Globus pallidus (tissue), 1 donor: ENCODE measurements at regions not wholly inside any gene's neighbourhood (a gene's known extent, or its start where the extent isn't known, plus 50 kb on each side); places are given as distances from the start of the nearest gene placed in this dataset.
"Not testable (repeated sequence)": the region's sequence is repeated elsewhere in the genome, so short reads cannot be mapped to it uniquely, and the experiment has no call there.

Experiments
- DNase-seq: peaks from one replicate; pipeline ENCODE4 v3.0.0-alpha.2; 2015; ENCODE audit warnings: low spot score

DNA sequence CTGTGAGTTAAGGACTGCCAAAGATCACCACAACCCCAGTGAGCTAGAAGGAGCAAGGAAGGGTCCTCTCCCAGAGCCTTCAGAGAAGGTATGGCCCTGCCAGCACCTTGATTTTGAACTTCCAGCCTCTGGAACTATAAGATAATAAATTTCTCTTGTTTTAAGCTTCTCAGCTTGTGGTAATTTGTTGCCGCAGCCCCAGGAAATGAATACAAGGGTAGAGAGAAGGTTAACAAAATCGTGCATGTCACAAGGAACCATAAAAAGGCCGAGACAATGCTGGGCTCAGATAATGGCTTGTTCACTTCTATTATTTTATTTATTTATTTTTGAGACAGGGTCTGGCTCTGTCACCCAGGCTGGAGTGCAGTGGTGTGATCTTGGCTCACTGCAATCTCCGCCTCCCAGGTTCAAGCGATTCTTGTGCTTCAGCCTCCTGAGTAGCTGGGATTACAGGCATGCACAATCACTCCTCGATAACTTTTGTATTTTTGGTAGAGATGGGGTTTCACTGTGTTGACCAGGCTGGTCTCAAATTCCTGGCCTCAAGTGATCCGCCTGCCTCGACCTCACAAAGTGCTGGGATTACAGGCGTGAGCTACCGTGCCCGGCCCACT is 71.5 kb downstream of the WSB1 start:
- not testable (repeated sequence) for DNase-seq

DNA sequence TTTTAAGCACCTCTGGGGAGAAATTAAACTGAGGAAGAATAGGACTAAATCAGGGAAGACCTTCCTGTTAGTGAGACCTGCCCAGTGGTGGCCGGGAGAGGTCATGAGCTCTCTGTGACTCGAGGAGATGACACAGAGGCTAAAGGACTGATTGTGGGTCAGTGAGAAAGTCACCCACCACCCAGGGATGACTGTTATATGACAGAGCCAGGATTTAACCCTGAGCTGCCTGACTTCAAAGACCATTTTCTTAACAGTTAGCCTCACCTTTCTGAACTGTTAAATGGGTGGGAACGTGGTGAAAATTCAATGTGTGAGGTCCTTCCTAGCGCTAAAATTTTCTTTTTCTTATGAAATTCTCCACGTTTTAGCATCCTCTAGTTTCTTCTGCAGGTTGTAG is 72.5 kb downstream of the WSB1 start:
- no peak for DNase-seq

DNA sequence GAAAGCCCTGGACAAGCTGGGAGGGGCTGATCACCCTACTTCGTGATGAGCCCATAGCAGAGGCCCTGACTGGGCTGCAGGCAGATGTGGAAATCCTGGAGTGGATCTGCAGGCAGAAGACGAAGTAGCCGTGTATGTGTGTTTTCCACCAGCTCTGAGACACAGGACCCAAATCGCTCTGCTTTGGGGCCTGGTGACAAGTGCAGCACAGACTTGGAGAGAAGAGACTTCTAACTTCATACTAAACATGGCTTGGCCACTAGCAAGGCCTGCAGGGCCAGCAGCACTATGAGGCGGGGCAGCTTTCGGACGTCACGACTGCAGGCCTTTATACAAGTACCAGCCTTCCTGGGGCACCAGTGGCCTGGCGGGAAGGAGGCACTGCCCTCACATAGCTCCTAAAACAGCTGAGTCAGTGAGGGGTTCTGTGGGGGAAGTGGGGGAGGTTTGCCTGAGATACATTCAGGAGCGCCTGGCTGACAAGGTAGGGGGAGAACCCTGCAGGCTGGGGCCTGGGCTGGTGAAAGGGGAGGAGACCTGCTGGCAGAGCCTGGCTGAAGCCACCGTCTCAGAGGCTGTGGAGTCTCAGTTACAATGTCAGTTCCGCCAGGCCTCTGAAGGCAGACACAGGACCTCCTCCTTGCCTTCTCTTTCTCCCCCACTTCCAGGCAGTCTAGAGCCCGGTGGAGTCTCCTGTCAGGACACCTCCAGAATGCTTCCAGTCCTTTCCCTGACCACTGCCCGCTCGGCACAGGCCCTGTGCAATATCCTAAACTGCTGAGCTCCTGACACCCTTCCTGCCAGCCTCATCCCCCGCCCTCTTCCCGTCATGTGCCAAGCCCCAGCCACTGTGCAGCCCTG is 73.4 kb downstream of the WSB1 start:
- no peak for DNase-seq

DNA sequence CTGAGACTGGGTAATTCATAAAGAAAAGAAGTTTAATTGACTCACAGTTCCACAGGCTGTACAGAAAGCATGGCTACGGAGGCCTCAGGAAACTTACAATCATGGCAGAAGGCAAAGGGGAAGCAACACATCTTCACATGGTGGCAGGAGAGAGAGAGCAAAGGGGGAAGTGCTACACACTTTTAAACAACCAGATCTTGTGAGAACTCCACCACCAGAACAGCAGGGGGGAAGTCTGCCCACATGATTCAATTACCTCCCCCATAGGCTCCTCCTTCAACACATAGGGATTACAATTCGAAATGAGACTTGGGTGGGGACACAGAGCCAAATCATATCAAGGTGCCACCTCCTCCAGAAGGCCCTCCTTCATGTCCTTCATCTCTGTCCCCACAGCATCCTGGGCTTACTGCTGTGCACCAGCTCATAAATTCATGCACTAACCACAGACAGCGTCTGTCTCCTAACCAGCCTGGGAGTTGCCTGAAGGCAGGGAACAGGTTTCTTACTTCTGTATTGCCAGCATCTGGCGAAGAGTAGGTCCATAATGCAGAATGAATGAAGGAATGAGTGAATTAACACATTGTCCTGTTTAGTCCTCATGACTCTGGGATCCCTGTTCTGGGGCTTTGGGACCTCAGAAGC is 74.4 kb downstream of the WSB1 start:
- DNase-seq, result no peak

DNA sequence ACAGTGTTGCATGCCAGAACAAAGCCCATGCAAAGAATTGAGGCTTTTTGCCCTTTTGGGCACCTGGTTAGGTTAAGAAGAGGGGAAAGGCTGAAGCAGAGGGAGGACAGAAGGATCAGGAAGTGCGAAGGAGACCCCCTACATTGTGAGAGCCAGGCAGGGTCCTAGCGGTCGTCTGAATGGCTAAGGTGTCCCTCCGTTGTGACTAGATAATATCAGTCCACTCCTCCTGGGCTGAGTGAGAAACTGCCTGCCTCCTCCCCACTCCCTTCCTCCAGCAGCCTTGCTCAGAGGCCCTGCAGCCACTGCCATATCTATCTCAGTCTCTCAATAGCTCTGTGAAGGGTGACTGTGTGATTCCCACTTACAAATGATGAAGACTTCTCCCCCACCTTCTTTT is 75.1 kb downstream of the WSB1 start:
- DNase-seq, result no peak

DNA sequence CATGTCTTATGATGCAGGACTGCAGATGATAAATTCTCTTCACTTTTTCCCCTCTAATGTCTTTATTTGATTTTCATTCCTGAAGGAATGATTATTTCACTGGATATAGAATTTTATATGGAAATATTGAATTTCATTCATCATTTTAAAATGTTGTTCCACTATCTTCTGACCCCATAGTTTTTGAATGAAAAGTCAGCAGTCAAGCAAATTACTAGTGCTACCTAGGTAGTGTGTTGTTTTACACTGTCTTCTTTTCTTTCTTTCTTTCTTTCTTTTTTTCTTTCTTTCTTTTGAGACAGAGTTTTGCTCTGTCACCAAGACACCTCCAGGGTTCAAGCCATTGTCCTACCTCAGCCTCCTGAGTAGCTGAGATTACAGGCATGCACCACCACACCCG is 76.9 kb downstream of the WSB1 start:
- no peak for DNase-seq

DNA sequence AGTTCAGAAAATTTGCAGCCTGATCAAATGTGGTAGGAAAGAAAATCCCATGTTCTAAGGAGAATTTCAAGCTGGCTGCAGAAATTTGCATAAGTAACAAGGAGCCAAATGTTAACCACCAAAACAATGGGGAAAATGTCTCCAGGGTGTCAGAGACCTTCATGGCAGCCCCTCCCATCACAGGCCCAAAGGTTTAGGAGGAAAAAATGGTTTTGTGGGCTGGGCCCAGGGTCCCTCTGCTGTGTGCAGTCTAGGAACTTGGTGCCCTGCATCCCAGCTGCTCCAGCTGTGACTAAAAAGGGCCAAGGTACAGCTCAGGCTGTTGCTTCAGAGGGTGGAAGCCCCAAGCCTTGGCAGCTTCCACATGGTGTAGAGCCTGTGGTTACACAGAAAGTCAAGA is 79.8 kb downstream of the WSB1 start:
- not testable (repeated sequence) for DNase-seq

DNA sequence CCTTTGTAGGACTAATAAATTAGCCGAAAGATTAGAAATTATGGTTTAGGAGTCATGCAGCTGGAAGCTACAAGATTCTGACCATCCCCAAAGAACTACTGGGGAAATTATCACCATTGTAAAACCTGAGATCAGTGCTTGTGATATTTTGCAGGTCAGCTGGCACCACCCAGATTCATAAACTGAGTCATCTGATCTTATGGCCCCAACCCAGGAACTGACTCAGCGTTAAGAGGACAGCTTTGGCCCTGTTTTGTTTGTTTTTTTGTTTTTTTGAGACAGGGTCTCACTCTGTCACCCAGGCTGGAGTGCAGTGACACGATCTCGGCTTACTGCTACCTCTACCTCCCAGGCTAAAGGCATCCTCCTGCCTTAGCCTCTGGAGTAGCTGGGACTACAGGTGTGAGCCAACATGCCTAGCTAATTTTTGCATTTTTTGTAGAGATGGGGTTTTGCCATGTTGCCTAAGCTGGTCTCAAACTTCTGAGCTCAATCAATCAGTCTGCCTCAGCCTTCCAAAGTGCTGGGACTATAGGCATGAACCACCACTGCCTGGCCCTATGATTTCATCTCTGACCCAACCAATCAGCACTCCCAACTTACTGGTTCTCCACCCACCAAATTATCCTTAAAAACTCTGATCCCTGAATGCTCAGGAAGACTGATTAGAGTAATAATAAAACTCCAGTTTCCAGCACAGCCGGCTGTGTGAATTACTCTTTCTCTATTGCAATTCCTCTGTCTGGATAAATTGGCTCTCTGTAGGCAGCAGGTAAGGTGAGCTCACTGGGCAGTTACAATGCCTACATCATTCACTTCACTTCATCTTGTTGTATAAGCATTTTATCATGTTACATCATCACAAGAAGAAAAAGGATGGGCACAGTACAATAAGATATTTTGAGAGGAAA is 79.4 kb upstream of the KSR1 start:
- no peak for DNase-seq

DNA sequence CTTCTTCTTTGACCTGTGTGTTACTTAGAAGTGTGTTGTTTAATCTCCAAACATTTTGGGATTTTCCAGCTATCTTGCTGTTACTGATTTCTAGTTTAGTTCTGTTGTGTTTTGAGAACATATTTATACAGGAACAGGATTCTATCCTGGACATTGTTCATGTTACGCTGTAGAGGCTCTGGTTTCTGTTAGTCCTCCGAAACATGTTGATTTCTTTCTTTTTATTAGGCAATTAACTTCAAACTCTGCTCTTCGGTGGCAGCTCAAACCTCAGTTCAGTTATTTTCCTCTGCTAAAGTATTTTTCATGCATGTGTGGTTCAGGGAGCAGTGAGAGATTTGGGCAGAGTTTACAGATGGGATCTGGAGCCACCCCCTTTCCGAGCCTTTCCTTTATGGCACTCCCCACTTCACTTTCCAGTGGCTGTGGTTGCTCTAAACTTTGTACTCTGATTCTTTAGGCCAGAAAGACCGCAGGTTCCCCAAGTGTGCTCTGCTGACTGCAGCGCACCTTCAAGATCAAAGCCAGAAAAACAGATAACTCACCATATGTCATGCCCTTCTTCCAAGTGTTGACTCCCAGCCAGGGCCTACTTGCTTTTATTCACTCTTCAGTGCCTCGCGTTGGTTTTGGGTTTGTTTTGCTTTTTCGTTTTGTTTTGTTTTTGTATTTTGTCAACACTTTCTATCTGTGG is 77.6 kb upstream of the KSR1 start:
- no peak for DNase-seq

DNA sequence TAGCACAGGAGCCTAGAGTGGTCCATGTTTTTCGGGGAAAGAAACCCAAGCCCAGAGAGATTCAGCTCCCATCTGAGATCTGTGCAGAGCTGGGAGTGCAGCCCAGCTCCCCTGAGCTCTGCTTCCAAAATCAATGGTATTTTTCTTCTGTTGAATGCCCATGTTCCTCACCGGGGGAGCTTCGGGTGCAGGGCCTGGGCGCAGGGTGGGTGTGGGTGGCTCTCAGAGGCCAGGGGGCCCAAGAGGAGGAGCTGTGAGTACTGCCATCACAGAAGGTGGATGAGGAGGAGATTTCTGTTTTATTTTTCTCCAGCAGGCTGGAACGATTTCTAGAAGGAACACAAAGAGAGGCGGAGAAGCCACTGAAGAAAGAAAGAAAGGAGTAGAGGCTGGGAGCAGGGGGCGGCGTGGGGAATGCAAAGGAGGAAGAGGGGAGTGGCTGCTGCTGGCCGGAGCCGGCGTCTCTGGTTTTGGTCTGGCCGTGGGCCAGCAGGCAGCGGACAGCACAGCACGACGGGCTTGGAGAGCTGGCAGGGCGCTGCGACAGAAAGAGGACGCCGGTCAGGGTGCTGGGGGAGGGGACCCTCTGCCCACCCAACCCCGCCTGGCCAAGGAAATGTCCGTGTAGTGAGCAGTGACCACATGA is 76.2 kb upstream of the KSR1 start:
- peak; percentile 63 for DNase-seq

DNA sequence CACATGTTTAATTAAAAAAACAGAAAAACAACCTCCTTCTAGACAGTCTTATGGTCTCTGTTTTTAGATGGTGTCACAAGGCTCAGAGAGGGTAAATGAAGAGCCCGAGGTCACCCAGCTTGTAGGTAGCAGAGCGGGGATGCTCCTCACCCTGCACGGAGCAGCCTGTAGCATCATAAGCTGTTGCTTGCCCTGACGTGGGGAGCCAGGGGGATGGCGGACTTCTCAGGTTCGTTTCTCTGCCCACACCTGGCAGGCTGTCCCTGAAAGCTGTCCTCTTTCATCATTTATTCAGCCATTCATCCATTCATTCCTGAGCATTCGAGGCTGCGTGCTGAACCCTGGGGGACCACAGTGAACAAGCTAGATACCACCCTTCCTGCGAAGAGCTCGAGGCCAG is 75.7 kb upstream of the KSR1 start:
- no peak for DNase-seq

DNA sequence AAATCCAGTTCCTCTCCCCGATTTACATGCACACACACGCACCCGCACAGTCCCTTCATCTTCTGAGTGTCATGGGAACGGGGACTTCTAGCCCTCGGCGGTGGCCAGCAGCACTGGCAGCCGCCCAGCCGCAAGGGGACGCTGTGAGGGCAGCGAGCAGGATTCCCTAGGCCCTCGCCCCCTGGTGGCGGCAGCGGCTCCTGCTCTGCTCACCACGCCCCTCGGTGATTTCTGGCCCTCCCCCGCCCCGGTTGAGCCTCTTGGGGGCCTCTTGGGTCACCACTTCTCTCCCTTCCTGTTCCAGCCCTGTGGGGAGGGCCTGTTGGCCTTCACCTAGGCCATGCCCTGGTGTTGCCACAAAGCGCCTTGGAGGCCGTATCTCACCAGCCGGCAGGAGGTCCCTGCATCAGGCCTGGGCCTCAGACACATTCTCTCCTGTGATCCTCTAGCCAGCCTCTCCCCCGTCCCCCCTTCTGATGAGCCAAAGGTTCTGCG is 75.2 kb upstream of the KSR1 start:
- peak; percentile 54 for DNase-seq

DNA sequence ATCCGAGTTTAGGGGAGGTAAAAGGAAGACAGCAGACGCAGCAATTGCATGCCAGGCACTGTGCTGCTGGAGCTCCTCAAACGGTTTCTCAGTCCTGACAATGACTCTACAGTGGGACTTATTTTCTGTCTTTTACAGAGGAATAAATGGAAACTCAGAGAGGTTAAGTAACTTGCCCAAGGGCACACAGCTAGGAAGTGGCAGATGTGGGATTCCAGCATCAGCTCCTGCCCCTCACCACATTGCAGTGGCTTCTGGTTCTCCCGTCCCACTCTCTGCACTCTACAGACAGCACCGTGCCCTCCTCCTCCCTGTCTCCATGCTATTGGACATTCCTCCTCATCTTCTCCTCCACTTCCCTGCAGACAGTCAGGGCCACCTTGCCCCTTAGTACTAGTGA is 74.2 kb upstream of the KSR1 start:
- DNase-seq, result no peak

DNA sequence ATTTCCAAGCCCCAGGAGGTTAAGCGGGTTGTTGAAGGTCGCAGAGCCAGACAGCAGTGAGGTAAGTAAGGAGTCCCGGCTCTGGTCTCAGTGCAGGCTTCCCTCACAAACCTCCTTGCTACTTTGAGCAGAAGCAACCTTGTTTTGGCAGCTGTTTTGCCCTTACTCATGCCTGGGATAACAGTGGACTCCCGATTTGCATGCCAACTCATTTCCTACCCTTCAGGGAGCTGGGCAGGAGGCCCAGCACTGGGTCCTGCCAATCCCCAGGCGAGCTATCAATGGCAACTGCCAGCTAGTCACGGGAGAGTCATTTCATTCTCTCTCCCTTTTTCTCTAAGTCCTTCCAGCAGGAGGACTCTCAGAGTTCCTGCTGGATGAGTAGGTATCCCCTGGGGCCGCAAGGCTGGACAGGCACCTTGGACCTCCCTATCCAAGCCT is 72.0 kb upstream of the KSR1 start:
- DNase-seq, result peak; percentile 67

DNA sequence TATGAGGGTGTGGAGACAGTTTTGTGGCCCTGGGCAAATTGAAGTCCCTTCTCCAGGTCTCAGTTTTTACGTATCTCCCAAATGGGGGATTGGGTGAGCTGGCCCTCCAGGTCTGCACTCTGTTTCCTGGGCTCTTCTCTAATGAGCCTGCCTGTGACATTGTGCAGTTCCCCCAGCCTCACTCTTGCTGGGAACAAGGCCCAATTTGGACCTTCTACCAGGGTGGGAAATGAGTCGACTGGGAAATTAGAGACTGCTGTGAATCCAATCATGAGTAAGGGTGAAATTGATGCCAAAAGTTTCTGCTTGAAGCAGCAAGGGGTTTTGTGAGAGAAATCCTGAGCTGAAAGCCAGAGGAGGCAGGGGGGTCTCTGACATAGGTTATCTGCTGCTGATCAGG is 71.5 kb upstream of the KSR1 start:
- no peak for DNase-seq

DNA sequence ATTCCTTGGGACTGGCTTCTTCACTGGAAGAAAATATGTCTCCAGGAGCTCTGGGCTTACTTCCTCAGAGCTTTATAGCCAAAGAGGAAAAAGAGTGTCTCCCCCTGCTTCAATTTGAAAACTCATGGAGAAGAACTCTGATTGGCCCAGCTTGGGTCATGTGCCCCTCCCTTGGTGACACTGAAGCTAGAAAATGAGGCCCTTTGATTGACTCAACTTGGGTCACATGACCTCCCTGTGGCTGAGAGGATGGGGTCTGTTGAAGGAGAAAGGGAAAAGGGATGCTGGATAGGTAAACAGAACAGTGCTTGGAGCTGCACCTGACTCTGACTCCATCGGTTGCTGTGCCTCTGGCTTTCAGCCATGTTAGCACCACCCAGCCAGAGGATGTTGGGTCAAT is 70.6 kb upstream of the KSR1 start:
- no peak for DNase-seq

DNA sequence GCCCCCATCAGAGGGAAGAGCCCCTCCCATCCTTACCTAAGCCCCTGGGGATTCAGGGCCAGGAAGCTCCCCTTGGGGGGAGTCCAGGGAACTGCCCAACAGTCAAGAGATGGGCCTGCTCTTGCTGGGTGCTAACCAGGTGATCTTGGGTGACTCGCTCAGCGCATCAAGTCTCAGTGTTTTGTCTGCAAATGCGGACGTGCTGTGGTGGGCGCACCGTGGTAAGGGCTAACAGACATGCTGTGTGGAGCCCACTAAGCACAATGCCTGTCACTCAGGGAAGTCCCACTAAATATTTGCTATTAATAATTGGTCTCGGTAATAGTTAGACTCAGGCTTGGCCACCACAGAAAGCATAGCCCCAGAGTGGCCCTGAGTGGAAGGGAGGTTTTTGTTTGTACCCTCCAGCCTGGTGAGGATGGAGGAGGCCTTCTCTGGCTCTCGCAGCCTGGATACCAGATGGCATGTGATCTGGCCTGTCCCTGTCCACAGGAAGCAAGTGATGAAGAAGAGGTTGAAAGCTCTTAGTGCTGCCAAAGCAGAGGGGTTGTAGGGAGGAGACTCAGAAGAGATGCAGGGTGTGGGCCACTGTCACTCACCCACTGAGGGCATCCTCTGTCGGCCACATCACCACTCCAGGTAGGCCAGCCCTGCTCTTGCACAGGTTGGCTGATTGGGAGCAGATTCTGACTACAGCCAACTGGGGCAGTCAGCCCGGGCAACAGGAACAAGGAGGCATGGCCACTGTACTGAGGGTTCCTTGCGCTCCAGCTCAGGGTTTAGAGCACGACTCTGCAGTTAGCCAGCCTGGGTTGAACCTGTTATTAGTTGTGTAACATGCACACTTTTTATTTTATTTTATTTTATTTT is 69.8 kb upstream of the KSR1 start:
- DNase-seq, result no peak

DNA sequence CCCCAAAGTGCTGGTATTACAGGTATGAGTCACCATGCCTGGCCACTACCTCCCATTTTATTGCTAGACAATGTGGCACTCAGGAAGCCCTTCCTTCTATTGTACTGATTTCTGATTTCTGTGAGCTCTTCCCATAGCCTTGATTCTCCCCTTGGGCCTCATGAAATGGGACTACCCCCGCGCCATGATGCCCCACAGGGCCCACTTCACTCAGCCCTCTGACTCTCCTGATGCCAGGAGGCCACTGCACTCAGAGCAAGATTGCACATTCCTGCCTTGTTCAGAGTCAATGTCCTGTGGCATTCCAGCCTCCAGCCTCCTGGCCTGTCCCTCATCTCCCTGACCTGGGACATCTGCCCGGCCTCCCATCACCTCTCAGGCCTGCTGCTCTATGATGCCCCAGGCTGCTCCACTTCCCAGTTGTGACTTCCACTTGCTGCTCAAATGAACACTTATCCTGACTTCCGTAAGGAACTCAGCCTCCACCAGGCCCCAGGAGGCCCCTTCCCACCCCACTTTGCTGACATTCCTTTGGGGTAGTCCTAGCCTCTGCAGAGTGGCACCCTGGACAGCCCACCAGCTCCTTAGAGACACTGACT is 66.6 kb upstream of the KSR1 start:
- DNase-seq, result no peak

DNA sequence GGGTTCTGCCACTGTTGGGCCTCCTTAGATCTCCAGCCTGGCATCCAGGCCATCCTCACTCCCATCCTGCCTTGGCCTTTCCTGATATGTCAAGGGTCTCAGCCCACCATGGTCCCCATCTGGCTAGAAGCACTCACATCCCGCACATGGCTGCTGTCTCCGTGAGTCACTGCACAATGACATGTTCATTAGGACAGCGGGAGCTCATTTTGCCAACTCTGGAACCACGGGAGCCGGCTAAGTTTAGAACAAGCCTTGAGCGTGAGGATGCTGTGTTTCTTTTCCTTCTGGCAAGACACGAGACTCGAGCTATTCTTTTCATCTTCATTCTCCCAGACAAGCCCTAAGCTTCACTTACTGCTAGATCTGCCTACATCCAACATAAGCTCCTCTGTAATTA is 65.7 kb upstream of the KSR1 start:
- no peak for DNase-seq
